Type B pancreatic cell (in vitro differentiated cells): ENCODE measurements at regions not wholly inside any gene's neighbourhood (a gene's known extent, or its start where the extent isn't known, plus 50 kb on each side); places are given as distances from the start of the nearest gene placed in this dataset.

ENCODE experiments used
- DNase-seq: peaks from one replicate; pipeline ENCODE4 v3.0.0; 2021; ENCODE audit warnings: mixed read lengths; ENCODE audit not compliant: unreplicated experiment; ENCODE audit errors: extremely low spot score
- H3K27ac Mint-ChIP-seq: 2 replicates; pipeline ENCODE4 v1.8.0; 2021; ENCODE audit warnings: mild to moderate bottlenecking, mixed read lengths
- H3K27me3 Mint-ChIP-seq: 2 replicates; pipeline ENCODE4 v1.8.0; 2021; ENCODE audit warnings: mixed read lengths
- H3K36me3 Mint-ChIP-seq: 2 replicates; pipeline ENCODE4 v1.8.0; 2021; ENCODE audit warnings: mixed read lengths
- H3K4me1 Mint-ChIP-seq: one replicate; pipeline ENCODE4 v1.8.0; 2021; ENCODE audit warnings: mixed read lengths; ENCODE audit not compliant: unreplicated experiment
- H3K4me3 Mint-ChIP-seq: 2 replicates; pipeline ENCODE4 v1.8.0; 2021; ENCODE audit warnings: mild to moderate bottlenecking, mixed read lengths
- H3K9me3 Mint-ChIP-seq: 2 replicates; pipeline ENCODE4 v1.8.0; 2021; ENCODE audit warnings: mixed read lengths
- TF ChIP-seq, protein P1 (sequence below): fragments of 200-600 bp; sonication (generic); conservative IDR thresholded peaks from 2 replicates; pipeline ENCODE4 v1.5.0; 2021; ENCODE audit warnings: antibody characterized with exemption, mild to moderate bottlenecking

DNA sequence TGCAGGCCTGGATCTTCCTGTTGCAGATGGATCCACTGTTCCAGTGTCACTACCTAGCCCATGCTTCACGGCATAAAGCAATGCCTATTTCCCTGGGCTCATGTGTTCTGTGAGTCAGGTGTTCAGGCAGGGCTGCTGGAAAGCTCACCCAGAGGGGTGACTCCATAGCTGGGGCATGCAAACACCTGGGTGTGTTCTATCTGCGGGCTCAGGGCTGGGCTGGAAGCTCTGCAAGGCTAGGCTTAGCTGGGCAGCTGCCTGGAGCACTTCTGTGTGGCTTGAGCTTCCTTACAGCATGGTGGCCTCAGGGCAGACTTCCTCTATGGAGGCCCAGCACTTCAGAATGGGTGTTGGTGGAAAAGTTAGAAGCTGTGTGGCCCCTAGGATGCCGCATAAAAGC is 139.9 kb downstream of the GADD45G start:
- Mint-ChIP-seq H3K27ac (peak overlapping the region; percentile 55), H3K4me3 (no peak overlapping the region), H3K36me3 (no peaks in the 10 kb centered on the region), H3K27me3 (no peaks in the 10 kb centered on the region), H3K9me3 (no peaks in the 10 kb centered on the region), H3K4me1 (peaks cover 27% of the 10 kb centered on the region)
- TF ChIP-seq, protein P1, sequence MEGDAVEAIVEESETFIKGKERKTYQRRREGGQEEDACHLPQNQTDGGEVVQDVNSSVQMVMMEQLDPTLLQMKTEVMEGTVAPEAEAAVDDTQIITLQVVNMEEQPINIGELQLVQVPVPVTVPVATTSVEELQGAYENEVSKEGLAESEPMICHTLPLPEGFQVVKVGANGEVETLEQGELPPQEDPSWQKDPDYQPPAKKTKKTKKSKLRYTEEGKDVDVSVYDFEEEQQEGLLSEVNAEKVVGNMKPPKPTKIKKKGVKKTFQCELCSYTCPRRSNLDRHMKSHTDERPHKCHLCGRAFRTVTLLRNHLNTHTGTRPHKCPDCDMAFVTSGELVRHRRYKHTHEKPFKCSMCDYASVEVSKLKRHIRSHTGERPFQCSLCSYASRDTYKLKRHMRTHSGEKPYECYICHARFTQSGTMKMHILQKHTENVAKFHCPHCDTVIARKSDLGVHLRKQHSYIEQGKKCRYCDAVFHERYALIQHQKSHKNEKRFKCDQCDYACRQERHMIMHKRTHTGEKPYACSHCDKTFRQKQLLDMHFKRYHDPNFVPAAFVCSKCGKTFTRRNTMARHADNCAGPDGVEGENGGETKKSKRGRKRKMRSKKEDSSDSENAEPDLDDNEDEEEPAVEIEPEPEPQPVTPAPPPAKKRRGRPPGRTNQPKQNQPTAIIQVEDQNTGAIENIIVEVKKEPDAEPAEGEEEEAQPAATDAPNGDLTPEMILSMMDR: no peak
- no peak for DNase-seq

DNA sequence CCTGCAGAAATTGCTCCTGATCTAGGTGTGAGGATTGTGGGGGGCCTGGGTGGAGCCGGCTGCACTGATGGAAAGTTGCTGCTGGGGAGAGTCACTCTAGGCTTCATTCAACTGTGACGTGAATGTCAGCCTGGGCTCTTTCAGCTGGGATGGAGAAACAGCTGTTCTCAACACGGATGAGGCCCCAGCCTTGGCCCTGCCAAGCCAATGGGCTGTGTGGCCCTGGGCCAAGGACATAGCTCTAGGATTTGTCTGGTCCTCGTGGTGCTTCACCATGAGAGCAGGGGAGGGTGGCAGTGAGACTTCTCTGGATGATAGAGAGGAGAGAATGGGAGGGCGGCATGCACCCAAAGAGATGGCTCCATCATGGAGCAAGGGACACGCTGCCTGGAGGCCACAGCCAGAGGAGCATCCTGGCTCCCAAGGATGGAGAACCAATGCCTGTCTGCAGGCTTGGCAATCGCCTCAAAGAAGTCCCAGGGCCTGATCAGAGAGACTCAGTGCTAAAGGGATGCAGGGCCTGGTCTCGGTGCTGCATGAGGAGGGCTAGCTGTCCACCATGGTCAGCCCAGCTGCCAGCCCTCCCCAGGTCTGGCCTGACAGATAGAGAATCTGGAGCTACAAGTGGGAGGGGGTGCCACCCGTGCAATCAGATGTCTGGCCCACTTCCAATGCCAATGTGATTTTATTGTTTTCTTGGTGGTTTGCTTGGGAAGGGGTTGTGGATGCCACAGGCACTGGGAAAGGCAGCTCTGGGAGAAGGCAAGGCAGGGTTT is 141.0 kb downstream of the GADD45G start:
- no peaks in the 10 kb centered on the region for H3K27me3 Mint-ChIP-seq

DNA sequence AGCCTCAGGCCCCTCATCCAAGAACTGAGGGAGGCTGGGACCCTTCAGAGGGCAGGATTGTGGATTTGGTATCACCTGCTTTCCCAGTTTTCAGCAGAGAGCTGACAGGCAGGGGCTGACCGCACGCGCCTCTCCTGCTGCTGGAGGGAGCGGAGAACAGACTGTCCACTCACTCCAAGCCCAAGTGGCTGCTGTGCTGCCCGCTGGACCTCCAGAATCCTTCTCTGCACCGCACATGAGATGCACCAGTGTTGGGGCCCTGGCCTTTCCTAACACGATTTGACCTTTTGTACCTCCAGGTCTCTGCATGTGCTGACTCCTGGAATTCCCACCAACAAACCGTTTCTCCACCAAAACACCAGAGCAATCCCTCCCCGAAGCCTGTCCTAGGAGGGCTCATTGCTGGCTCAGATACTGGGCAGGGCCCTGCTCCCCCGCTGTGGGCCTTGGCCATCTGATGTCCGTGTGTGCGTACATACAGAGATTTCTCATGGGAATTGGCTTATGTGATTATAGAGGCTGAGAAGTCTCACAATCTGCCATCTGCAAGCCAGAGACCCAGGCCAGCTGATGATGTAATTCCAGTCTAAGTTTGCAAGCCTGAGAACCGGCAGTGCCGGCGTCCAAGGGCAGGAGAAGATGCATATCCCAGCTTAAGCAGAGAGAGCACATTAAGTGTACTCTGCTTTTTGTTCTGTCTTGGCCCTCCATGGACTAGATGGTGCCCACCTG is 141.7 kb downstream of the GADD45G start:
- peaks cover 38% of the 10 kb centered on the region for H3K4me1 Mint-ChIP-seq
- H3K4me3 Mint-ChIP-seq: peak overlapping the region; percentile 17
- no peaks in the 10 kb centered on the region for H3K36me3 Mint-ChIP-seq
- no peaks in the 10 kb centered on the region for H3K27me3 Mint-ChIP-seq
- H3K27ac Mint-ChIP-seq: no peak overlapping the region
- H3K9me3 Mint-ChIP-seq: no peaks in the 10 kb centered on the region
- TF ChIP-seq, protein P1: no peak
- DNase-seq: no peak

More for the DNA sequence above, 141.0 kb downstream of the GADD45G start:
- DNase-seq: no peak
- no peaks in the 10 kb centered on the region for H3K36me3 Mint-ChIP-seq
- H3K9me3 Mint-ChIP-seq: no peaks in the 10 kb centered on the region
- H3K4me1 Mint-ChIP-seq: peaks cover 31% of the 10 kb centered on the region
- TF ChIP-seq, protein P1: no peak
- no peak overlapping the region for H3K27ac Mint-ChIP-seq
- no peak overlapping the region for H3K4me3 Mint-ChIP-seq

DNA sequence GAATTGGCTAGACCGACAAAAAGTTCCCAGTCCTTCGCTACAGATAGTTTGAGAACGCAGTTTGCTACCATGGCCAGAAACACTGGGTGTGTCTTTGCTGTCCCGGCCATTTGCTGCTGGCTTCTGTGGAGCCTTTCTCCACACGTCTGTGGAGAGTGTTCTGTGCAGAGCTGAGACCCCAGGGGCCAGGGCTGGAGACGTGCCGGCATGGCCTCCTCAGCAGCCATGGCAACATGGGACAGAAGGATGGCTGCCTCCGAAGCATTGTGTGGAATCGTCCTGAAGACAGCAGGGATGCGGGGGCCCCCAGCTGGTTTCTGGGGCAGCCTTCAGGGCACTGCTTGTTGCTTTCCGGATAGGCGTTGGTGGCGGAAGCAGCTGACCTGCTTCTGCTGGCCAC is 142.8 kb downstream of the GADD45G start:
- TF ChIP-seq, protein P1: no peak
- DNase-seq: no peak
- no peak overlapping the region for H3K27ac Mint-ChIP-seq
- no peaks in the 10 kb centered on the region for H3K27me3 Mint-ChIP-seq
- no peak overlapping the region for H3K4me3 Mint-ChIP-seq
- H3K36me3 Mint-ChIP-seq: no peaks in the 10 kb centered on the region
- no peaks in the 10 kb centered on the region for H3K9me3 Mint-ChIP-seq
- H3K4me1 Mint-ChIP-seq: peaks cover 38% of the 10 kb centered on the region

DNA sequence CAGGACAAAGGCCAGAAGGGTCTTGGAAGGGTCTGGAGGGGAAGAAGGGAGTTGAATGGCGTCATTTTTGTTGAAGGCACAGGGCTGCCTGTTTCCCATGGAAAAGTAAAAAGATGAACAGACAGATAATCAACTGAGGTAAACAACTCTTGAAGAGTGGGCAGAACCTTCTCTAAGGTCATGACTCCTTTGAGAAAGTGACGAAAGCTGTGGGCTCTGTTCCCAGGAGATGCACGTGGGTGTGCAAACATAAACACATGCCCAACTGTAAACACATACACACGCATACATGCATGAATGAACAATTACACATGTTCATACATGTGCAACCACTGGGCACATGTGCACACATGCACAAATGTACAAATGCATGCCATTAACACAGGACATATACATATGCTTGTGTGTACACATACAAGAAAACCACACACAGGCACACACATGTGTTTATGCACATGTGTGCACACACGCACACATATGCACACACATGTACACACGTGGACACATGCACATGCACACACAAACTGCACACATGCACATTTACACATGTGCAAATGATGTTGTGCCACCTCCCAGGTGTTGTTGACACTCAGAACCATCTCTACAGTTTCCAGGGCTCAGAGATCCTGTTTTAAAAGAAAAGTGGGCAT is 143.3 kb downstream of the GADD45G start:
- no peaks in the 10 kb centered on the region for H3K27me3 Mint-ChIP-seq

More for the DNA sequence above, 143.3 kb downstream of the GADD45G start:
- DNase-seq: no peak
- TF ChIP-seq, protein P1: no peak
- peaks cover 38% of the 10 kb centered on the region for H3K4me1 Mint-ChIP-seq
- H3K27ac Mint-ChIP-seq: no peak overlapping the region
- no peaks in the 10 kb centered on the region for H3K9me3 Mint-ChIP-seq
- H3K36me3 Mint-ChIP-seq: no peaks in the 10 kb centered on the region
- no peak overlapping the region for H3K4me3 Mint-ChIP-seq
